Stimulated activated CD8-positive, alpha-beta memory T cell treated with anti-CD3 and anti-CD28 coated beads, Interleukin-7, amount 100 ng/mL, for 24 hours (primary cell): ENCODE measurements at regions not wholly inside any gene's neighbourhood (a gene's known extent, or its start where the extent isn't known, plus 50 kb on each side); places are given as distances from the start of the nearest gene placed in this dataset.

Source experiments
- DNase-seq: peaks from one replicate; pipeline ENCODE4 v3.0.0-alpha.2; 2020; ENCODE audit warnings: low read depth

DNA sequence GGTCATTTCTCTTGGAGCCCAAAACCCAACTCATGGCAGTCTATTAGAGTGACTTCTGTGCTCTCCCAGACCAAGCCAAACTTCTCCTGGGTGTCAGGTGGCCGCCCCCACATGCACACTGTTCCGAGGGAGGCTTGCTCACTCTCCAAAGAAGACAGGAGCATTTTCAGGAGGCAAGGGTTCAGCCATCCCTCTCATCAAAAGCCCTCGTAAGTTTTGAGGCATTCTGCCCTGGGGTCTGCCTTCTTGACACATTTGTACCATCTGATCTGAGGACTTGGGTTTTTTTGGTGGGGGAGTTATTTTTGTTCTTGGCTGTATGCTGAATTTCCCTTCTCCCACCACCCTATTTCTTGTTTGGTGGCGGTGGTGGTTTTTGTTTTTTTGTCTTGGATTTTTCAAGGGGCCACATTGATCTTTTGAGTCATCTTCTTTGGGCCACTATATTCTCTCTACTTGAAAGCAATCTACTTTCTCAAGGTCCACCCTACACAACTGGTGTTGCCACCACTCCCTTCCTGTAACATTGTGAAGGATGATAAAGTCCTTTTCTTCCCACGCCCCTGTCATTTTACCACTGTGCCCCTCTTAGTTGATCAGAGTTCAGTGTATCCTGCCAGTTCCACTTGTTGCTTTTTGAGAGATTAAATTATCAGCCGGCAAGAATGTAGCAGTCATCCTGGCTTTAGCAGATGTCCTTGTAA, 255.8 kb downstream of the CYP26B1 start:
- DNase-seq, result no peak

DNA sequence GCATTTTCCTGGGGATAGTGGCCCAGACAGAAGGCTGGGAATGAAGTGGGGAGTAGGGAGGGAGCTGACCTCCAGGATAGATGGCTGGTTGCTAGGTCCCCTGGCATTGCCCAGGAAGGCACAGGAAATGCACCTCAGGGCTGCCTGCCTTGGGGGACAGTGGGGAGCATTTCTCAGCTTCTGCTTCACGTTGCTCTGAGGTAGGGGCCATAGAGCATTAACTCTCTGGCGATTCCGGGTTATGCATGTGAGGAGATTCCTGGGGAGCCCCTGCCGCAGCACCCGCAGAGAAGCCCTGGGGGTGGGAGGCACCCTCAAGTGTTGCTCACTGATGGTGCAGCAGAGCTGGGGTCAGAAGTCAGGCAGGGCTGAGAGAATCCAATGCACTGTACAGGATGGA, 256.5 kb downstream of the CYP26B1 start:
- DNase-seq, result no peak

DNA sequence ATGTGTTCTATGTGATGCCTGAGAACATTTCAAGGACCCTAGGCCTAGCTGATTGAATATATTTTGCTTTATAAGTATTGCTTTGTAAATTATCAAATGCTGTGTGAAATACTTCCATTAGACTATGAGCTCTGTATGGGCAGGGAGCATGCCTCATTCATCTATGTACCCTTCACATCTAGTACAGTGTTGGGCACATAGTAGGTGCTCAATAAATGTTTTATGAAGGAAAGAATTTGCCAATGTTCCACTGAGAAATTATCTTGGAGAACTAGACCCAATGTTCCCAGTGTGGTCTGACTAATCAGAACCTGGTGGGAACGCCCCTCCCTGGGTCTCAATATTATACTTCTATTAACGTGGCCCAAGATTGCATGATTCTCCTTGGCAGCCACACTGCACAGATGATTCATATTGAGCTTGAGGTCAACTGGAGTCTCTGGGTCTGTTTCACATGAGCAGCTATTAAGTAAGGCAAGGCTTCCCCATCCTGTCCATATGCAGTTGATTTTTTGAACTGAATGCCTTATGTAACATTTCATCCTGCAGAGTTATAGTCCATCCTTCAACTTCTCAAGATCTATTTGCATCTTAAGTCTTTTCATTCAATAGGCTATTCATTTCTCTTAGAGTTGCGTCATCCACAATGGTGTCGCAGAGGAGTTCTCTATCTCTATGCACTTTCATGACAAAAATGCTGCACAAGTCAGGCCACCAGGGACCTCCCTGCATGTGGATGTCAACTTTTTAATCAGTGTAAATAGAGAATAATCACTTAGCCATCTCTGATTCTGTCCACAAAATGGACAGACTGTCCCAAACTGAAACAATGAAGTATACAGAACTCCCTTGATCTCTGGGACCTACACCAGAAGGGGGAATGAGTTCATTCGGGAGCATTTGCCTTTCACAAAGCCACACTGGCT, 257.6 kb downstream of the CYP26B1 start:
- DNase-seq, result no peak

DNA sequence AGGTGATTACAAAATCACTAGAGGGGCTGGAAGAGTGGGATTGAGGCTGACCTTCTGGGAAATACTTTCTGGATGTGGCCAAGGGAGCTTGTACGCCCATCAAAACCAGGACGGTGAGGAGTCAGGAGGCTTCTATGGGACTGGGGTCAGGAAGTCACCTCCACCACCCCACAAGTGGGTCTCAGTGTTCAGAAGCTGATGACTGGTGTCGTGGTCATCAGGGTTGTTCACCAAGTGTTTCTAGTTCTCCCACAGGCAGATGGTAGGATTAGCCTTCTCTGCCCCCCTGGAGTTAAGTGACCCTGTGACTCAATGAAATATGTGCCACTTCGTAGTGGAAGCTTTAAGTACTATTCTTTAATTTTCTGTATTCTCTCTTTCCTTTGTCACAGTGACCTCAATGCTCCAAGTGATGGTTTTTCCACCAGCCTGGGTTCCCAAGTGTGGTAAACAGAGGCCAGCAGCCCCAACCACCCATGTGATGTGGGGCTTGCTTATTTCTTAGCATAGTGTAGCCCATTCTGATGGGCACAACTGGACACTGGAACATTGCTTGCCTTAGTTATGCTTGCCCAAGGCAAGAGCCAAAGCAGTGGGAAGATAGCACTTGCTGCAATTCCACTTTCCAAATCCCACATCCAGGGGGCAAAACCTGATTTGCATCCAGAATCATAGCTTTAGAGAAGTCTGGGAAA, 258.8 kb downstream of the CYP26B1 start:
- no peak for DNase-seq

DNA sequence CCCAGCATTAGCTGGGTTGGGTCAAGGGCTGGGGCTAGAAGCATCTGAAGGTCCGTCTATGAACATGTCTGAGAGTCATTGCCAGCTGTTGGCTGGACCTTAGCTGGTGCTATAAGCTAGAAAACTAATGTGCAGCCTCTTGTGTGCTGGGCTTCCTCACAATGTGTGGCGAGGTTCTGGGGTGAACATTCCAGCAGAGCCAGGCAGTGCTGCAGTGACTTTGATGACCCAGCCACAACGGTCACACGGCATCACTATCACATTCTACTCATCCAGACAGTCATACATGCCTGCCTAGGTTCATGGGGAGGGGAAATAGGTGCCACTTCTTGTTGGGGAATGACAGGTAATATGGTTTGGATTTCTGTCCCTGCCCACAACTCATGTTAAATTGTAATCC, 260.5 kb downstream of the CYP26B1 start:
- DNase-seq, result no peak

DNA sequence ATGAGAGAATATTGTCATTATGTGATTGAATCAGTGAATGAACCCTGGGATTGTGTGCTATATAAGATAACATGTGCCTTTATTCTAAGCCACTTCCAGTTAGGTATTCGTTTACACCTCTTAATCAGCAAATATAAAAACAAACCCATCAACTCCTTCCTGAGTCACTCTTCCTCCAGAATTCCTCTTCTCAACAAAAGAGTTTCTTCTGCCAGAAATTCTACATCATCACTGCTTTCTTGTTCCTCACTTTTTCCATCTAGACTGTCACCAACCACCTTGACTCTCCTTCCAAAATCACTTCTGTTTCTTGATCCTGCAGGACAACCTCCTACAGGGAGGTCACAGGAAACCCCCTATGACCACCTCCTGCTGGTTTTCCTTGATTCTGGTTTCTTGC, 261.4 kb downstream of the CYP26B1 start:
- DNase-seq, result no peak

DNA sequence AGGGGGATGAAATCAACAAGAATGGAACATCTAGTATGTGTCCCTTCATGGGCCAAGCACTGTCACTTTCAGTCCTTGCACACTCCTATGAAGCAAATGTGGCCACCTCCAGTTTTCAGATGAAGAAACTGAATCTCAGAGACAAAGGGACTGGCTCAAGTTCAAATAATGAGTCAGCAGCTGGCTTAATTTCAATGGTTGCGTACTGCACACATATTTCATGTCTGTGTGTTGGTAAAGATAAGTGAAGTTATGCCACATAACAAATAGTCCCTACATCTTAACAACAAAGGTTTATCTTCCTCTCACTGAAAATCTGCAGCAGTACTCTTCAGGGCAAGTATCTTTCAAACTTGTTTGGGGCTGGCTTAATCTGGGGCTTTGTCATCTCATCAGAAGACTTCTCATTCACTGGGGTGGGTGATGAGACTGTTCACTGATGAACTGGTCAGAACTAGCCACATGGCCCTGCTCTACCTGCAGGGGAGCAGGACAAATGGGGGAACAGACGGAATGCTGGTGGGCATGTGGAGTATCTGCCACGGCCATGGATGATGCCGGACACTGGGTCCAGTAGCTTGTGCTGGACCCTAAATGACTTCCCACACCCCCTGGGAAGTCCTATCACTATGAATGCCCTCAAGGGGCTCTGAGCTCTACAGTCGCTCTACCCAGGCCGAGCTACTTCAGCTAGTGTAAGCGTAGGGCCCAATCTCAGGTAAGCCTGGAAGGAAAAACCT, 263.2 kb downstream of the CYP26B1 start:
- no peak for DNase-seq

DNA sequence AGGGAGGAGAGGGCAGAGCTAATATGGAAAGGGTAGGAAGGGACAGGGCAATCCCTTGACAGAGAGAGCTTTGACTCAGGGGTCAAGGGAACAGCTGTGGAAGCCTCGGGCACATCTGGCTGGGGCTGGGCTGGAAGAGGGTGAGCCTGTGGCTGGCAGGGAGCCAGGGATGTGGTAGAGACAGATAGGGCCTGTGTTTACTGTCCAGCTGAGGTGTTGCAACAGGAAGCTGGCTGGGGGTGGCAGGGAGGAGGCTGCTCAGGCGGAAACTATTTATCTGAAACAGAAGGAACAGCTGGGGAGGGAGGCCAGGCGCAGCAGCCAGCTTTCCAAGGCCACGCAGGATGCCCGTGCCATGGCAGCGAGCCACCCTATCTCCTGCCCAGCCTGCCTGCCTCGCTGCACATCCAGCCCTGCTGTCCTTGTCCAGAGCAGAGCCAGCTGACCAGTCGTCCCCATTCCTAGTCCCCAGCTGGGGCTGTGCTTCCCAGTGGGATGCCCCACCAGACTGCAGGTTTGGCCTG, 264.7 kb downstream of the CYP26B1 start:
- no peak for DNase-seq

DNA sequence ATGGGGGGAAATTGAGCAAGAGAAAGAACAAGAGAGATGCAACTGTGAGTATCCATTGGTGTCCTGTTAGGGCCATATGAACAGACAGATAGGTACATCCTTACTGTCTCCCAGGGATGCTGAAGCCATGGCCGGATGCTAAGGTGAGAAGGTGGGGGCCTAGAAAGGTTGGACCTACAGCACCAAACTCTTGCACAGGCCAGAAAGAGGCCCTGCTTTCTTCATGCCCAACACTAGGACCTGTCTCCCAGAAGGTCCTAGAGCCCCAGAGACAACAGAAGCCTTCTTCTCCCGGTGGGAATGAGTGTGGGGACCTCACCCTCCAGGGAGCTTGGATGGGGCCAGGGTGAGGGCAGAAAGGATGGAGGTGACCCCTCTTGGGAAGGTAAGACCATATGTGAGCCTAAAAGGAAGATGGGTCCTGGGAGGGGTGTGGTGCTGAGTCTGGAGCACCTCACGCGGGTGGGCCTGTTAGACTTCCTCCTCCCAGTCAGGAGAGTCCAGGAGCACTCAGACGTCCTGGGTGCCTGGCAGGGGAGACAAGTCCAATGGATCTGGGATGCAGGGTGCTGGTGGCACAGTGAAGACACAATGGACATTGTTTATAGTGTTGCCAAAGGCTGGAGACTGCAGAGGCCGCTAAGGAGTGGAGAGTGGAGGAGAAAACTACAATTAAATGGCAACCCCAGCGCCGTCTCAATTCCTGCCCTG, 265.3 kb downstream of the CYP26B1 start:
- no peak for DNase-seq

DNA sequence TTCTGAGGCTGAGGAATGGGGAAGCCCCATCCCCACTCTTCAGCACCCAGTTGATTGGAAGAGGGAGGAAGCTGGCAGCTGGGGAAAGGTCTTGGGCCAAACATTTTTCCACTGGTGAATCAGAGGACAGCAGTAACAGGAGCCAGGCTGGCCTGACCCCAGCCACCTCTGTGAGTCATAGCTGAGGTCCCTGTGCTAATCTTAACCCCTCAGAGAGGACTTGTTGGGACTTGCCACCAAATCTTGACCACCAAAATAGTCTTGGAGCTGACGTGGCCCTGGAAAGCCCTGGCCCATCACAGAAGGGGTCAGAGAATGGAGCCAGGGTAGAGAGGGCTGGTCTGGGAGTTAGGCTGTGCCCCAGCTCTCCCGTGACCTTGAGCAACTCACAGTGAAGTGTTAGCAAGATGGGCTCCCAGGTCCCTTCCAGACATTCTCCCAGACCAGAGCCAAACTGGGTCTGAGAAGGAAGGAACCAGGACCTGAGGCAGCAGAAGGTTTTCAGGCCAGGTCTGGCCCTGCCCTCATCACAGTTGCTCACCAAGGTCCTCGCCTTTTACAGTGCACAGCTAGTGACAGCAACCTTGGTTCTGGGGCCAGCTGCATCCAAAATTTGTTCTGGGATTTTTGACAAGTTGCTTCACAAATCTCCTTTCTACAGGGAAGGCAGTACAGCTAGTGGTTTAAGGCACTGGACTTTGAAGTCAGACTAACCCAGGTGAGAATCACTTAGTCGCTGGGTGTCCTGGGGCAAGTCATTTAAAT, 266.6 kb downstream of the CYP26B1 start:
- DNase-seq, result no peak

DNA sequence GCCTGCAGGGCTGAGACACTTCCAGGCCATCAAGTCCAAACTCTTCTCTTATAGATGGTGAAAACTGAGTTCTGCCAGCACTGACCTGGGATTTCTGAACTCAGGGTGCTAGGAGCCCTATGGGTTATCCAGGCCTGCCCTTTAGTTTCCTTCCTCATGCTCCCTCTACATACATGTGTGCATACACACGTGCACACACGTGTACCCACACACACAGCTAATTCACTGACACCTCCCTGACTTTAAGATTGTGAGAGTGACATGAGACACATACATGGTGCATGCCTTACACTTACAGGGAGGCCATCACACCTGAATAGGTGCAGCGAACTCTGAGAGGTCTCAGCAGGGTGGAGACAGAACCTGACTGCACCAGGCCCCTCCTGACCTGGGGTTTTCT, 267.4 kb downstream of the CYP26B1 start:
- DNase-seq, result no peak

DNA sequence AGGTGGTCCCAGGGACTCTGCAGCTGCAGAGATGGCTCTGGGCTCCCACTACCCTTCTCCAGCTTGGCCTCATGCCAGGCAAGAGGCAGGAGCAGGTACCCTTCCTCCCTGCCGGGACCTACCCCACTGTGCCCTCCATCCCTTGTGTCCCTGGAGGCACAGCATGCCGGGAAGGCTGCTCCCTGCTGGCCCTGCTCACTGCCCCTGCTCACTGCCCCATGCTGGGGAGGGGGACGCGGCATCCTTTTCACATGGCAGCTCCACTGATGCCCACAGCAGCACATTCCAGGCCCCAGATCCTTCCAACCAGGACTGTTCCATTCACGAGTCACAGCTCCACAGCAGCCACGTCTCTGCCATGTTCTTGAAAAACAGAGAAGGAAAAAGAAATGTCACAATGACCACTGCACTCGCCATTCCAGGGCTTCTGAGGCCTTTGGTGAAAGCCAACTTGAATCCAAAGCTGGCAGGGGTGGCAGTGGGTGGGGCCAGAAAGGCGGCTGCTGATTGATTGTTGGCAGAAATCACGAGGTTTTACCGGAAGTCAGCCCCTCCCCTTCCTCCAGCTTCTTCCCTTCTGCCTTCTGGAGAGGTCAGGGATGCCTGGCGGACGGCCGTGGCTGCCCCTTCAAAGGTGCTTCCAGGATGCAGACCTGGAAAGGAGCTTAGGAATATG, 268.0 kb downstream of the CYP26B1 start:
- no peak for DNase-seq

DNA sequence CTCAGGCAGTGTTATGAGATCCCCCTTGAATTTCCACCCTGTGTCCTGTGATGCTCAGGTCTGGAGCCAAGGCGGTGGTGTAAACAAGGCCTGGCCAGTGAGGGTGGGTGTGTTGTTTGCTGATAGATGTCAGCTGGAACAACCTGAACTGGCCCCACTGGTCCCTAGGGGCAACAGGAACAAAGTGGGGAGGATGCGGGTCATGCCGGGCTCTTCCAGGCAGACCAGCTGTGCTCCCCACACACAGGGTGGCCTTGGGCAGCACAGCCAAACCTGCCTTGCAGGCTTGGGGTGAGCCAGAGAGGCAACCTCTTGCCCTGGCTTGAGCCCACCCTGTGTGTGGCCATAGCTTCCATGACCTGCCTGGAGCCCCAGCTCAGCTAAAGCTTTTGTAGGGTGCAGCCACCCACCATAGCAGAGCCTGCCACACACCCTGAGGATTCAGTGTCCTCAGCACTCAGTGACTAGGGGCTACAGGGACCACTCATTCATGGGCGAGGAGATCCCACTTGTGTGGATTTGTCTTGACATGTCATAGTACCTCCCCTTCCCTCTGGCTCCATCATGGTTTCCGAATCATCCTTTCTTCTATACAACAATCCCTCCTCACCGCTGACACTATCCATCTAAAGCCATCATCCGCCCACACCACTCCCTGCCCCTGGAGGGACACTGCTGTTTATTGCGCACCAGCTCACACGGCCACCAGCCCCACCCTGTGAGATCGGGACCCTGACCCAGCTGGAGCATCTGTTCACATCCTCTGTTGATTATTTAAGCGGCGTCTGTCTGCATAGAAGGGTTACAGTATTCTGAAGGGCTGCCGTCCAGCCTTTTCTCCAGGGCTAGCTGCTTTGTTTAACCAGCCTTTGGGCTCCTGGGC, 268.8 kb downstream of the CYP26B1 start:
- no peak for DNase-seq

DNA sequence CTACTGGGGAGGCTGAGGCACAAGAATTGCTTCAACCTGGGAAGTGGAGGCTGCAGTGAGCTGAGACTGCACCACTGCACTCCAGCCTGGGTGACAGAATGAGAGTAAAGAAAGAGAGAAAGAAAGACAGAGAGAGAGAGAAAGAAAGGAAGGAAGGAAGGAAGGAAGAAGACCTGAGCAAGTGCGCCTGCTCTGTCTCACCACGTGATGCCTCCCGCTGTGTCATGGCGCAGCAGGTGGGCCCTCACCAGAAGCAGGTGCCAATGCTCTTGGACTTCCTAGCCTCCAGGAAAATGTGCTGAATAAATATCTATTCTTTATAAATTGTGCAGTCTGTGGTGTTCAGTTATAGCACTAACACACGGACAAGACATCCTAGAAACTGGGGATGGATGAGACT, 270.0 kb downstream of the CYP26B1 start:
- no peak for DNase-seq

DNA sequence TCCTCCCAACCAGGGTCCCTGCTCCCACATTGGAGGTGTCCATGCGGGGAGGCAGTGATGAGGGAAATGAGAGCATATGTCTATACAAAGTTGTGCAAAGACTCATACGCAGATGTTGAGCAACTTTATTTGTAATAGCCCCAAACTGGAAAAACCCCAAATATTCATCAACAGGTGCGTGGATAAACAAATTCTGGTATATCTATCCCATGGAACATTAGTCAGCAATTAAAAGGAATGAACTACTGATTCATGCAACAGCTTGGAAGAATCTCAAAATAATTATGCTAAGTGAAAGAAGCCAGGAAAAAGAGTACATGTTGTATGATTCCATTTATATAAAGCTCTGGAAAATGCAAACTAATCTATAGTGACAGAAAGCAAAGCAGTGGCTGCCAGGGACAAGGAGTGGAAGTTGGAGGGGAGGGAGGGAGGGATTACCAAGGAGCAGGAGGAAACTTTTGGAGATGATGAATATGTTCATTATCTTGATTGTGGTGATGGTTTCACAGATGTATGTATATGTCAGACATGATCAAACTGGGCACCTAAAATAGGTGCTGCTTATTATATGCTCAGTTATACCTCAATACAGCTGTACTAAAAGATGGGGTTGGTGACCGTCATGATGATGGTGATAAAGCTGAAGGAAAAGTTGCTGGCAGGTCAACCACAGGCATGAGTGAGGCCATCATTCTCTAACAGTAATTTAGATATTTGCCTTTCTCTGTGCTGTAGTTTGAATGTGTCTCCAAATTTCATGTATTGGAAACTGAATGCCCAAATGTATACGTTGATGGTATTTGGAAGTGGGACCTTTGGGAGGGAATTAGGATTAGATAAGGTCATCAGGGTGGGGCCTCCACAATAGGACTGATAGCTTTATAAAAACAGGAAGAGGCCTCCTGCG, 270.9 kb downstream of the CYP26B1 start:
- no peak for DNase-seq

DNA sequence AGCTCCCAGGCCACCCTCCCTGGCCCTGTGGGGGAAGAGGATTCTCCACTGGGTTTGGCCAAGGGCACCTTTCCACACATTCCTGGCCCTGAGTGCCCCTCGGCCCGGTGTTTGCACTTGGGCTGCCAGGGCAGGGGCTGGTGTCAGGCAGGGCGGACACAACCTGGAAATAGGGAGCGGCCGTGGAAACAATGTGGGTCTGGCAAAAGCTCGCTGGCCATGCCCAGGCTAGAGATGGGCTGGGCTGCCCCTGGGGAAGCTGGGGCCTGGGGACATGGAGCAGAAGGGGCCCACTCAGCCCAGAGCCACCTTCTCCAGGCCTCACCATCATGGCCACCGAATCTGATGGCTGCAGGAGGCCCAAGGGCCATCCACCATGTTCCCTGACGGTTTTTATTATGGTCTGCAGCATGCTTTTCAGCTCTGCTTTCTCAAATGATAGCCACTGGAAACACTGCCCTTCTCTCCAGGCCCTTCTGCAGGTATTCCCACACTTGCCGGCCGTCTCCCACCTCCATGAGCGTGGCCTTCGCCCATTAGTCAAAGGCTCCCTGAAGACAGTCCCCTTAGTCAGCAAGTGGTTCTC, 275.1 kb downstream of the CYP26B1 start:
- no peak for DNase-seq

DNA sequence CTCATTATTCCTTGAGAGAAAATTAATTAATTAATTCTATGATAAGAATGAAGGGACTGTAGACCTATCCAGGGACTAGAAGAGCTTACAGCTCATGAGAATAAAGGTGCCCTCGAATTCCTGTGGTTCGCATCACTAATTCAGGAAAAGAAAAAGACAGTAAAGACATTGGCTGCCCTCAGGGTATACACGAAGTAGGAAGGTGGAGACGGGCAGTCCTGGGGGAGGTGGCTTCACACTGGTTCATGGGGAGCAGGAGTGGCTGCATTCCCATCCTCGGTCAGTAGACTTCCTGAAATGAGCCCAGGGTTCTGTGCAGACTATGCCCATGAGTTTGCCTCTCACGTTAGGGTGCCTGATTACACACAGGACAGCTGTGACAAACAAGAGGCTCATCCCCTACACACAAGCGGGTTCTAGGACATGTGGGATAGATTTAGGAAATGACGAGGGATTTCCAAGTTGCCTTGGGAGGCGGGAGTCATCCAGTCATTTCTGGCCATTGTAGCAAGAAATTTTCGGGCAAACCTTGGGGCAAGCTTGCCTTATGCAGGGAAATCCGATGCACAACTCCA, 282.2 kb downstream of the CYP26B1 start:
- no peak for DNase-seq
